ENCODE measurements at regions not wholly inside any gene's neighbourhood (a gene's known extent, or its start where the extent isn't known, plus 50 kb on each side); places are given as distances from the start of the nearest gene placed in this dataset.

- TF ChIP-seq ZBTB42 (CRISPR knock-in tag; IDR thresholded peaks at IDR 0.05) (no peak), PHF21A (CRISPR knock-in tag; IDR thresholded peaks at IDR 0.05) (peak; percentile 88), ZNF761 (CRISPR knock-in tag; conservative IDR thresholded peaks at IDR 0.05) (0 out of 2 replicates have a peak, but pooled peaks have one; percentile 53), SIX1 (CRISPR knock-in tag; IDR thresholded peaks at IDR 0.05; ENCODE audit: borderline replicate concordance) (no peak), PCBP1 (IDR thresholded peaks at IDR 0.05; ENCODE audit: borderline replicate concordance, low read depth, low read length) (no peak), SKI (IDR thresholded peaks at IDR 0.05; ENCODE audit: partially characterized antibody) (no peak), TRAFD1 (CRISPR knock-in tag; IDR thresholded peaks at IDR 0.05; ENCODE audit: borderline replicate concordance) (no peak), HINFP (CRISPR knock-in tag; IDR thresholded peaks at IDR 0.05; ENCODE audit: low read depth) (peak; percentile 68), RBFOX2 (IDR thresholded peaks at IDR 0.05; ENCODE audit: low read depth, low read length) (peak; percentile 90), XRCC5 (optimal IDR thresholded peaks at IDR 0.05; ENCODE audit: low read length) (no peak), MTF2 (CRISPR knock-in tag; IDR thresholded peaks at IDR 0.05; ENCODE audit: borderline replicate concordance) (no peak), MEIS1 (CRISPR knock-in tag; IDR thresholded peaks at IDR 0.05; ENCODE audit: borderline replicate concordance) (no peak), SNAI1 (CRISPR knock-in tag; IDR thresholded peaks at IDR 0.05; ENCODE audit: borderline replicate concordance) (no peak), ZNF772 (CRISPR knock-in tag; IDR thresholded peaks at IDR 0.05) (peak; percentile 38; the same call in 1 of the 2 replicates), ZNF841 (CRISPR knock-in tag; IDR thresholded peaks at IDR 0.05; ENCODE audit: borderline replicate concordance) (no peak; the same call in 1 of the 2 replicates), MAF1 (CRISPR knock-in tag; IDR thresholded peaks at IDR 0.05; ENCODE audit: borderline replicate concordance) (no peak; the same call in none of the 2 replicates), JUNB (CRISPR knock-in tag; IDR thresholded peaks at IDR 0.05; ENCODE audit: borderline replicate concordance) (peak; percentile 70), MIER2 (CRISPR knock-in tag; IDR thresholded peaks at IDR 0.05) (no peak), DNMT3B (CRISPR knock-in tag; conservative IDR thresholded peaks at IDR 0.05) (peak; percentile 56; the same call in 1 of the 2 replicates), ZXDC (CRISPR knock-in tag; IDR thresholded peaks at IDR 0.05) (peak; percentile 94), MBNL3 (CRISPR knock-in tag; conservative IDR thresholded peaks at IDR 0.05) (no peak), ZNF468 (CRISPR knock-in tag; IDR thresholded peaks at IDR 0.05) (0 out of 2 replicates have a peak, but pooled peaks have one; percentile 62), XBP1 (CRISPR knock-in tag; IDR thresholded peaks at IDR 0.05) (peak; percentile 24; the same call in 1 of the 2 replicates), SMAD9 (CRISPR knock-in tag; IDR thresholded peaks at IDR 0.05) (no peak), ZNF235 (CRISPR knock-in tag; IDR thresholded peaks at IDR 0.05; ENCODE audit: borderline replicate concordance) (peak; percentile 18; the same call in 1 of the 2 replicates)
Observed at GRCh38 chr6:27838058-27838944, 73.9 kb downstream of the OR2B2 start (continued).

Data from HepG2 (cell line).